IMR-90 (cell line): ENCODE measurements at regions not wholly inside any gene's neighbourhood (a gene's known extent, or its start where the extent isn't known, plus 50 kb on each side); places are given as distances from the start of the nearest gene placed in this dataset.

Experiments used
- BHLHE40 ChIP-seq: fragments of 150-350 bp; IDR thresholded peaks from 2 replicates; pipeline ENCODE4 v1.6.1; 2016; ENCODE audit warnings: mild to moderate bottlenecking, low read depth, low read length
- CEBPB ChIP-seq: IDR thresholded peaks from 2 replicates; pipeline ENCODE4 v1.6.1; 2012; ENCODE audit warnings: low read depth, low read length, improper control_type of control experiment
- CHD1 ChIP-seq: IDR thresholded peaks from 2 replicates; pipeline ENCODE4 v1.6.1; 2012; ENCODE audit warnings: low read depth, low read length, improper control_type of control experiment
- CTCF ChIP-seq: conservative IDR thresholded peaks from 2 replicates; pipeline ENCODE4 v1.5.1; 2012; ENCODE audit warnings: mild to moderate bottlenecking, low read depth, low read length, improper control_type of control experiment
- ELK1 ChIP-seq: fragments of 150-350 bp; IDR thresholded peaks from 2 replicates; pipeline ENCODE4 v1.6.1; 2016; ENCODE audit warnings: low read depth, mild to moderate bottlenecking, low read length, moderate library complexity, borderline replicate concordance
- MAFK ChIP-seq: IDR thresholded peaks from 2 replicates; pipeline ENCODE4 v1.6.1; 2012; ENCODE audit warnings: low read depth, low read length, improper control_type of control experiment
- MAZ ChIP-seq: IDR thresholded peaks from 2 replicates; pipeline ENCODE4 v1.6.1; 2012; ENCODE audit warnings: low read depth, mild to moderate bottlenecking, low read length, improper control_type of control experiment, moderate library complexity, borderline replicate concordance
- MXI1 ChIP-seq: IDR thresholded peaks from 2 replicates; pipeline ENCODE4 v1.6.1; 2012; ENCODE audit warnings: low read depth, mild to moderate bottlenecking, low read length, moderate library complexity, borderline replicate concordance
- POLR2A ChIP-seq: IDR thresholded peaks from 2 replicates; pipeline ENCODE4 v1.6.1; 2012; ENCODE audit warnings: mild to moderate bottlenecking, low read depth, low read length
- RAD21 ChIP-seq: IDR thresholded peaks from 2 replicates; pipeline ENCODE4 v1.6.1; 2012; ENCODE audit warnings: low read length, improper control_type of control experiment
- RFX5 ChIP-seq: IDR thresholded peaks from 2 replicates; pipeline ENCODE4 v1.8.0; 2012; ENCODE audit warnings: low read depth, mild to moderate bottlenecking, low read length, moderate library complexity
- SMC3 ChIP-seq: fragments of 150-350 bp; IDR thresholded peaks from 2 replicates; pipeline ENCODE4 v1.6.1; 2016; ENCODE audit warnings: low read depth, mild to moderate bottlenecking, antibody characterized with exemption, low read length, moderate library complexity
- USF2 ChIP-seq: fragments of 150-350 bp; IDR thresholded peaks from 2 replicates; pipeline ENCODE4 v1.6.1; 2017; ENCODE audit warnings: mild to moderate bottlenecking, antibody characterized with exemption, low read length, low read depth

DNA sequence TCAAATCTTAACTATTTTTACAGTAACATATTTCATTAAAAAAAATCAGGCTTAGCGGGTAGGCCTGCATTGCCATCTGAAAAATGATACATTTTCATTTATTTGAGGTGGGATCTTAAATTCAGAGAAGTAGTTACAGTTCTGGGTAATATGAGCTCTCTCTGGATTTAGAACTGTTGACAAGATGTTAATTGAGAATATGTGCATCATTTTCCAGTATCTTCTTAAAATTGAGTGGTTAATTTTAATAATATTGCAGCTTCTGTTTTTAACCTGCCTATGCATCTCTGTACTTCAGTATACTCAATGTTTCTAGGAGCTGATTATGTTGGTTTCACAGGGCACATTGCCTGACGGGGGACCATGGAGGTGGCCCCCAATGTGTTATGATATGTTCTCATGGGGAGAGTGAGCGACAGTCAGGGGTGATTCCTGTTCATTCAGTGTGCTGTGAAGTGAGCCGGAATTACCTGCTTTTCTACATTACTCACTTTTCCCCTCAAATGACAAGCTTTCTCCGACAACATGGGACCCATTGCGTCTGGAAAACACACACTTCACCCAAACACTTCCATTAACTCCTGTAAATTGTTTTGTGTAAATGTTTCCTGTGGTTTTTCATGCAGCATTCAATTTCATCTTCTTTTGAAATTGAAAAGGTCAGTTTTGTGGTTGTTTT, 406.2 kb downstream of the MTX2 start:
- TF ChIP-seq SMC3 = no peak
- no peak for TF ChIP-seq CTCF
- TF ChIP-seq POLR2A = no peak
- no peak for TF ChIP-seq ELK1
- no peak for TF ChIP-seq RAD21
- no peak for TF ChIP-seq CEBPB
- no peak for TF ChIP-seq CHD1
- TF ChIP-seq MXI1 = no peak
- TF ChIP-seq BHLHE40 = no peak
- no peak for TF ChIP-seq MAFK
- TF ChIP-seq MAZ = no peak
- TF ChIP-seq RFX5 = no peak
- TF ChIP-seq USF2 = no peak
